Panc1 (cell line): ENCODE measurements at regions not wholly inside any gene's neighbourhood (a gene's known extent, or its start where the extent isn't known, plus 50 kb on each side); places are given as distances from the start of the nearest gene placed in this dataset.

Source experiments
- POLR2AphosphoS5 ChIP-seq: IDR thresholded peaks from 2 replicates; pipeline ENCODE4 v1.6.1; 2012; ENCODE audit warnings: mild to moderate bottlenecking, low read depth, low read length, moderate library complexity
- TF ChIP-seq, protein P1 (sequence below): fragments of 450-650 bp; IDR thresholded peaks from 2 replicates; pipeline ENCODE4 v1.5.1; 2017; ENCODE audit warnings: mild to moderate bottlenecking
- TF ChIP-seq, protein P2 (sequence below), 2 experiments: IDR thresholded peaks; 2 replicates each; pipeline ENCODE4 v1.6.1; 2011 to 2012; ENCODE audit warnings: low read depth in 2 of 2, control low read depth in 1 of 2, low read length in 1 of 2, mild to moderate bottlenecking in 1 of 2, moderate library complexity in 1 of 2; ENCODE audit not compliant: insufficient read depth in 1 of 2

DNA sequence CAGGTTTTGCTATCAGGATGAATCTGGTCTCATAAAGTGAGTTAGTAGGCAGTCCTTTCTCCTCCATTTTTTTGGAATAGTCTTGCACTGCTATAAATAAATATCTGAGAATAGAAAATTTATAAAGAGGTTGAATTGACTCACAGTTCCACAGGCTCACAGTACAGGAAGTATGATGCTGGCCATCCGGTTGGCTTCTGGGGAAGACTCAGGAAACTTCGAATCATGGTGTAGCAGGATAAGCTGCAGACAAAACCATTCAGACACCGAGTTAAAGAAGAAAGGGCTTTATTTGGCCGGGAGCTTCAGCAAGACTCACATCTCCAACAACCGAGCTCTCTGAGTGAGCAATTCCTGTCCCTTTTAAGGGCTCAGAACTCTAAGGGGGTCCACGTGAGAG, 348.2 kb downstream of the KCTD8 start:
- TF ChIP-seq, protein P1, sequence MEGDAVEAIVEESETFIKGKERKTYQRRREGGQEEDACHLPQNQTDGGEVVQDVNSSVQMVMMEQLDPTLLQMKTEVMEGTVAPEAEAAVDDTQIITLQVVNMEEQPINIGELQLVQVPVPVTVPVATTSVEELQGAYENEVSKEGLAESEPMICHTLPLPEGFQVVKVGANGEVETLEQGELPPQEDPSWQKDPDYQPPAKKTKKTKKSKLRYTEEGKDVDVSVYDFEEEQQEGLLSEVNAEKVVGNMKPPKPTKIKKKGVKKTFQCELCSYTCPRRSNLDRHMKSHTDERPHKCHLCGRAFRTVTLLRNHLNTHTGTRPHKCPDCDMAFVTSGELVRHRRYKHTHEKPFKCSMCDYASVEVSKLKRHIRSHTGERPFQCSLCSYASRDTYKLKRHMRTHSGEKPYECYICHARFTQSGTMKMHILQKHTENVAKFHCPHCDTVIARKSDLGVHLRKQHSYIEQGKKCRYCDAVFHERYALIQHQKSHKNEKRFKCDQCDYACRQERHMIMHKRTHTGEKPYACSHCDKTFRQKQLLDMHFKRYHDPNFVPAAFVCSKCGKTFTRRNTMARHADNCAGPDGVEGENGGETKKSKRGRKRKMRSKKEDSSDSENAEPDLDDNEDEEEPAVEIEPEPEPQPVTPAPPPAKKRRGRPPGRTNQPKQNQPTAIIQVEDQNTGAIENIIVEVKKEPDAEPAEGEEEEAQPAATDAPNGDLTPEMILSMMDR: no peak
- TF ChIP-seq, protein P2, sequence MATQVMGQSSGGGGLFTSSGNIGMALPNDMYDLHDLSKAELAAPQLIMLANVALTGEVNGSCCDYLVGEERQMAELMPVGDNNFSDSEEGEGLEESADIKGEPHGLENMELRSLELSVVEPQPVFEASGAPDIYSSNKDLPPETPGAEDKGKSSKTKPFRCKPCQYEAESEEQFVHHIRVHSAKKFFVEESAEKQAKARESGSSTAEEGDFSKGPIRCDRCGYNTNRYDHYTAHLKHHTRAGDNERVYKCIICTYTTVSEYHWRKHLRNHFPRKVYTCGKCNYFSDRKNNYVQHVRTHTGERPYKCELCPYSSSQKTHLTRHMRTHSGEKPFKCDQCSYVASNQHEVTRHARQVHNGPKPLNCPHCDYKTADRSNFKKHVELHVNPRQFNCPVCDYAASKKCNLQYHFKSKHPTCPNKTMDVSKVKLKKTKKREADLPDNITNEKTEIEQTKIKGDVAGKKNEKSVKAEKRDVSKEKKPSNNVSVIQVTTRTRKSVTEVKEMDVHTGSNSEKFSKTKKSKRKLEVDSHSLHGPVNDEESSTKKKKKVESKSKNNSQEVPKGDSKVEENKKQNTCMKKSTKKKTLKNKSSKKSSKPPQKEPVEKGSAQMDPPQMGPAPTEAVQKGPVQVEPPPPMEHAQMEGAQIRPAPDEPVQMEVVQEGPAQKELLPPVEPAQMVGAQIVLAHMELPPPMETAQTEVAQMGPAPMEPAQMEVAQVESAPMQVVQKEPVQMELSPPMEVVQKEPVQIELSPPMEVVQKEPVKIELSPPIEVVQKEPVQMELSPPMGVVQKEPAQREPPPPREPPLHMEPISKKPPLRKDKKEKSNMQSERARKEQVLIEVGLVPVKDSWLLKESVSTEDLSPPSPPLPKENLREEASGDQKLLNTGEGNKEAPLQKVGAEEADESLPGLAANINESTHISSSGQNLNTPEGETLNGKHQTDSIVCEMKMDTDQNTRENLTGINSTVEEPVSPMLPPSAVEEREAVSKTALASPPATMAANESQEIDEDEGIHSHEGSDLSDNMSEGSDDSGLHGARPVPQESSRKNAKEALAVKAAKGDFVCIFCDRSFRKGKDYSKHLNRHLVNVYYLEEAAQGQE (IDR thresholded peaks at IDR 0.05; ENCODE audit: insufficient read depth in 1 of 2, low read depth in 2 of 2, low read length in 1 of 2): no peak
- no peak for TF ChIP-seq POLR2AphosphoS5
